CD4-positive, alpha-beta T cell (primary cell): ENCODE measurements at regions not wholly inside any gene's neighbourhood (a gene's known extent, or its start where the extent isn't known, plus 50 kb on each side); places are given as distances from the start of the nearest gene placed in this dataset.

ENCODE experiments used
- ATAC-seq: fragments of 200-7000 bp; cut with Tn5 transposase; one replicate; pipeline ENCODE4 v1.10.0; 2022; ENCODE audit warnings: mild to moderate bottlenecking; ENCODE audit not compliant: poor library complexity
- CTCF ChIA-PET: fragments of 350-600 bp; sonication (Branson Sonifier 250); formaldehyde crosslinking; loops from one replicate; lab custom pipeline; 2021; ENCODE audit warnings: antibody characterized with exemption, inconsistent platforms; lab: Charles Lee
- POLR2A ChIA-PET: fragments of 350-600 bp; sonication (Branson Sonifier 250); formaldehyde crosslinking; loops from one replicate; lab custom pipeline; 2021; ENCODE audit warnings: antibody characterized with exemption, inconsistent platforms; lab: Charles Lee
- DNase-seq, 14 experiments: peaks; one replicate each; pipeline ENCODE4 v3.0.0-alpha.2; 2013 to 2020; ENCODE audit warnings: mixed read lengths in 2 of 14
- H3K27ac ChIP-seq, 2 donors: one replicate each; pipeline versions ENCODE4 v1.5.1 to v1.7.0; 2013; ENCODE audit warnings: low read length in 2 of 2, low read depth in 1 of 2, mild to moderate bottlenecking in 1 of 2
- H3K27me3 ChIP-seq, 2 experiments: 1 replicate in 1 of 2; 2 replicates in 1 of 2; pipeline versions ENCODE4 v1.6.1 to v1.7.0; 2013; ENCODE audit warnings: low read length in 2 of 2, control low read depth in 1 of 2, mild to moderate bottlenecking in 1 of 2, moderate library complexity in 1 of 2; ENCODE audit not compliant: insufficient read depth in 2 of 2, control insufficient read depth in 1 of 2
- H3K36me3 ChIP-seq: one replicate; pipeline ENCODE4 v1.6.1; 2013; ENCODE audit warnings: low read length, control low read depth; ENCODE audit not compliant: insufficient read depth
- H3K4me1 ChIP-seq: one replicate; pipeline ENCODE4 v1.6.1; 2013; ENCODE audit warnings: low read length, control low read depth; ENCODE audit not compliant: insufficient read depth
- H3K4me3 ChIP-seq: one replicate; pipeline ENCODE4 v1.5.1; 2013; ENCODE audit warnings: mild to moderate bottlenecking, low read length, moderate library complexity
- H3K9me3 ChIP-seq, 2 experiments: 1 replicate in 1 of 2; 2 replicates in 1 of 2; pipeline versions ENCODE4 v1.6.1 to v1.7.0; 2013; ENCODE audit warnings: low read length in 2 of 2, mild to moderate bottlenecking in 2 of 2, control low read depth in 1 of 2, moderate library complexity in 1 of 2; ENCODE audit not compliant: control insufficient read depth in 1 of 2, insufficient read depth in 1 of 2
- H3K27ac Mint-ChIP-seq: one replicate; pipeline ENCODE4 v1.8.0; 2020; ENCODE audit warnings: mixed read lengths
- H3K27me3 Mint-ChIP-seq: one replicate; pipeline ENCODE4 v1.8.0; 2021; ENCODE audit warnings: mixed read lengths
- H3K36me3 Mint-ChIP-seq: one replicate; pipeline ENCODE4 v1.8.0; 2021; ENCODE audit warnings: low read depth, mixed read lengths
- H3K4me1 Mint-ChIP-seq: one replicate; pipeline ENCODE4 v1.8.0; 2021; ENCODE audit warnings: low read depth, mixed read lengths
- H3K4me3 Mint-ChIP-seq: one replicate; pipeline ENCODE4 v1.8.0; 2020; ENCODE audit warnings: mild to moderate bottlenecking, mixed read lengths
- H3K9me3 Mint-ChIP-seq: one replicate; pipeline ENCODE4 v1.8.0; 2020; ENCODE audit warnings: mixed read lengths
- CTCF ChIP-seq: fragments of 200-600 bp; IDR thresholded peaks from one replicate; pipeline ENCODE4 v1.8.0; 2022; ENCODE audit warnings: antibody characterized with exemption, mild to moderate bottlenecking
- intact Hi-C, 2 experiments: fragments of 100-400 bp; cut with DNase I in 1 of 2; cut with micrococcal nuclease in 1 of 2; formaldehyde crosslinking; loops; one replicate each; pipeline versions ENCODE4 v1.15.1 to v1.9.0; 2023 to 2025; cut with DNase I, micrococcal nuclease

DNA sequence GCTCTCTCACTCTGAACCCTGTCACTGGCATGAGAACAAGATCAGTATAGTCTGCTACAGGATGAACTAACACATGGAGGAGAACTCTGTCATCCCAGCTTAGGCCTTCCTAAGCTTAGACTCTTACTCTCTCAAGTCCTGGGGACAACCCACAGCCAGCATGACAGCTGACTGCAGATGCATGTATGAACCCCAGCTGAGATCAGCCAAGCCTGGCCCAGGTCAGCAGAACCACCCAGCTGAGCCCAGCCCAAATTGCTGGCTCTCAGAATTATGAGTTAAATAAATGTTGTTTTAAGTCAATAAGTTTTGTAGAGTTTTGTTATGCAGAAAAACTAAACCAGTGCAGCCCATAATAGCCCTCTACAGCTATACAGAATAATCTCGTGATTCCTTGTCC, 287.3 kb downstream of the TNS1 start:
- no peaks in the 10 kb centered on the region for H3K27me3 Mint-ChIP-seq
- intact Hi-C loops = no loop called here
- H3K27ac ChIP-seq = no peak overlapping the region
- peaks cover 11% of the 10 kb centered on the region for H3K4me1 ChIP-seq
- H3K9me3 Mint-ChIP-seq = no peaks in the 10 kb centered on the region
- no peak for ATAC-seq
- peaks cover 6% of the 10 kb centered on the region for H3K4me1 Mint-ChIP-seq
- H3K4me3 Mint-ChIP-seq = no peak overlapping the region
- no peak overlapping the region for H3K27ac Mint-ChIP-seq
- no peak for DNase-seq
- no peaks in the 10 kb centered on the region for H3K36me3 Mint-ChIP-seq
- no peaks in the 10 kb centered on the region for H3K27me3 ChIP-seq
- CTCF ChIA-PET = no interaction called here
- POLR2A ChIA-PET = no interaction called here
- no peaks in the 10 kb centered on the region for H3K36me3 ChIP-seq
- TF ChIP-seq CTCF = no peak
- H3K9me3 ChIP-seq = no peaks in the 10 kb centered on the region
- H3K4me3 ChIP-seq = no peak overlapping the region

DNA sequence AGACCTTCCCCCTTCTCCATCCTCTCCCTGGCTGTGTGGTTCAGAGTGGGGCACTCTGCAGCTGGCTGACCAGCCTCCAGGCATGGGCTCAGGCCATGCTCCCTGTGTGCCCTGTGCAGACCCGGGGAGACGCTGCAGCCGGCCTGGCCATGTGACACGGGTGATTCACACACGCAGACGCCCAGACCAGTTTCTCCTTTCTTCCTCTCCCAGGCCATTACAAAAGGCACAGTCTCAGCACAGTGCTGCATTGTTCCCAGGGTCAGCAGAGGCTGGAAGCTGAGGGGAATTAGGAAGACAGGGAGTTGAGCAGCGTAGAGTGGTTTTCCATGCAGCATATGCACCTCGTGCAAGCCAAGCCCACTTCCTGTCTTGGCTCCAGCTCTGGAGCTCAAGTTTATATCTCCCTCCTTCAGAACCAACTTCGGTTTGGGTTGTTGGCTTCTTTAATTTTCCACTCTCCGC, 288.5 kb downstream of the TNS1 start:
- peak in 2 of 14 experiments; percentile 8 to 21 for DNase-seq
- ChIA-PET CTCF (no interaction called here), POLR2A (no interaction called here)
- Mint-ChIP-seq H3K4me3 (no peak overlapping the region), H3K9me3 (no peaks in the 10 kb centered on the region), H3K36me3 (no peaks in the 10 kb centered on the region), H3K27ac (no peak overlapping the region), H3K27me3 (no peaks in the 10 kb centered on the region), H3K4me1 (peaks cover 6% of the 10 kb centered on the region)
- Histone ChIP-seq H3K27ac (no peak overlapping the region), H3K27me3 (no peaks in the 10 kb centered on the region), H3K36me3 (no peaks in the 10 kb centered on the region), H3K4me3 (no peak overlapping the region), H3K4me1 (peaks cover 11% of the 10 kb centered on the region), H3K9me3 (no peaks in the 10 kb centered on the region)
- ATAC-seq = no peak
- no peak for TF ChIP-seq CTCF
- intact Hi-C loops = loop anchor here (5.0 kb wide), 3 partner anchors 672 to 1192 kb away; partner anchors contain the start of gene IGFBP5 (in 2 of the 2)

DNA sequence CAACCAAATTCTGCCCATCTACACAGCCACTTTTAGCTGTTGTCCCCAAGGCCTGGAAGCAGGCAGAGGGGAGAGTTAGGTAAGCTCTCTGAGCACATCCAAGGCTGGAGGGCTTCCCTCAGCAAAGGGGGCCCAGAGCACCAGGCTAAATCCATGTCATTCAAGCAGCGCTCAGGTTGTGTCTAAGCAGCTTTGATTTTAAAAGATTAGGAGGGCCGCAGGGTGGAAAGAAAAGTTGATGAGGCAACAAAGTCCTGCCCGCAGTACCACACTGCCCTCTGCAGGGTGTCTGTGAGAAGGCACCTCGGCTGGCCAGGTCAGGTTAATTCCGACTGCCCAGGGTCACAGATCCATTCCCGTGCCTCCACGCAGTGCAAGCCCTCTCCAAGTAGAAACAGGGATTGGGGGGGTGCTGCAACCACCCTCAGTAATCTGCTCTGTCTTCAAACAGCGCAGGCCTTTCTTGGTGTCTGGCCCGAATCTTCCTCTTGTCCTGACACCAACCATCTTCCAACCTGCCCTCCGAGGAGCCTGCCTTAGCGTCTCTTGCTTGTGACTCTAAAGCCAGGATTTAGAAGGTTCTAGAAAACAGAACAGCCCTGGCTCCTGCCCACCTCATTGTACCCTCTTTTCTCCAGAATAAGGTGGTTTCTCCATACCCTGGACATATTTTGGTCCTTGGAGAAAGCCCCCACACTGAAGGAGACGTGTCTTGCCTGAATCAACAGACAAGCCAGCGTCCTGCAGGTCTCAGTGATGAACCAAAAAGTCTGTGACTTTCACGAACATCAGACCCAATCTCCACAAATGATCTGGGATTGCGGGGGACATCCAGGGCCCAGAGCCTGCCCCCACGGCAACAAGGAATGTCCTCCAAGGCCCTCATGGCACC, 289.2 kb downstream of the TNS1 start:
- H3K27ac ChIP-seq = no peak overlapping the region
- peaks cover 11% of the 10 kb centered on the region for H3K4me1 ChIP-seq
- CTCF ChIA-PET = interaction anchor here (0.7 to 1.5 kb wide), 7 partner anchors 9 to 1198 kb away, joined by 3 to 4 read pairs (median 3); no protein-coding TSS in a partner anchor
- no peaks in the 10 kb centered on the region for H3K27me3 ChIP-seq
- no peak overlapping the region for H3K27ac Mint-ChIP-seq
- ATAC-seq (peak; percentile 80), DNase-seq (peak; percentile 42 to 76 (median 60))
- no peaks in the 10 kb centered on the region for H3K36me3 Mint-ChIP-seq
- no peaks in the 10 kb centered on the region for H3K9me3 Mint-ChIP-seq
- peaks cover 6% of the 10 kb centered on the region for H3K4me1 Mint-ChIP-seq
- H3K9me3 ChIP-seq = no peaks in the 10 kb centered on the region
- no peak overlapping the region for H3K4me3 Mint-ChIP-seq
- no peaks in the 10 kb centered on the region for H3K27me3 Mint-ChIP-seq
- no peaks in the 10 kb centered on the region for H3K36me3 ChIP-seq
- no peak overlapping the region for H3K4me3 ChIP-seq
- intact Hi-C loops = loop anchor here (1.0 to 5.0 kb wide), 5 partner anchors 671 to 1194 kb away; partner anchors contain the start of gene IGFBP5 (in 2 of the 2)
- peak; percentile 98 for TF ChIP-seq CTCF
- POLR2A ChIA-PET = no interaction called here
